Muscle of leg (tissue), 3 donors: ENCODE measurements at regions not wholly inside any gene's neighbourhood (a gene's known extent, or its start where the extent isn't known, plus 50 kb on each side); places are given as distances from the start of the nearest gene placed in this dataset.

Experiments
- DNase-seq: peaks from one replicate; pipeline ENCODE4 v3.0.0; 2013
- H3K27ac ChIP-seq: one replicate; pipeline ENCODE4 v1.5.1; 2013; ENCODE audit warnings: mild to moderate bottlenecking, low read length, control low read depth
- H3K27me3 ChIP-seq: one replicate; pipeline ENCODE4 v1.6.1; 2013; ENCODE audit warnings: low read length; ENCODE audit not compliant: control insufficient read depth, insufficient read depth
- H3K36me3 ChIP-seq: one replicate; pipeline ENCODE4 v1.6.1; 2013; ENCODE audit warnings: low read length; ENCODE audit not compliant: control insufficient read depth, insufficient read depth
- H3K4me1 ChIP-seq: one replicate; pipeline ENCODE4 v1.6.1; 2013; ENCODE audit warnings: low read length; ENCODE audit not compliant: control insufficient read depth, insufficient read depth
- H3K4me3 ChIP-seq: one replicate; pipeline ENCODE4 v1.5.1; 2013; ENCODE audit warnings: low read length, control low read depth
- H3K9me3 ChIP-seq: replicated peaks from 2 replicates; pipeline ENCODE4 v1.6.1; 2013; ENCODE audit warnings: low read depth, low read length; ENCODE audit not compliant: control insufficient read depth
- WGBS: methylation state at CpG from one replicate; pipeline ENCODE4 v1.1.5; 2013; ENCODE audit warnings: missing lambda C conversion rate; ENCODE audit not compliant: insufficient coverage; 5-methylcytosine and 5-hydroxymethylcytosine counted together

GRCh38 chr16:85263239-85263585 is 150.9 kb upstream of the CIBAR2 start:
- Histone ChIP-seq H3K9me3 (no peaks in the 10 kb centered on the region), H3K4me3 (no peak overlapping the region), H3K36me3 (peaks cover 2% of the 10 kb centered on the region), H3K27me3 (peaks cover 2% of the 10 kb centered on the region), H3K4me1 (peaks cover 32% of the 10 kb centered on the region), H3K27ac (no peak overlapping the region)
- DNase-seq, result no peak
- 68% methylated on average over 5 of the region's 6 CpGs for WGBS

DNA sequence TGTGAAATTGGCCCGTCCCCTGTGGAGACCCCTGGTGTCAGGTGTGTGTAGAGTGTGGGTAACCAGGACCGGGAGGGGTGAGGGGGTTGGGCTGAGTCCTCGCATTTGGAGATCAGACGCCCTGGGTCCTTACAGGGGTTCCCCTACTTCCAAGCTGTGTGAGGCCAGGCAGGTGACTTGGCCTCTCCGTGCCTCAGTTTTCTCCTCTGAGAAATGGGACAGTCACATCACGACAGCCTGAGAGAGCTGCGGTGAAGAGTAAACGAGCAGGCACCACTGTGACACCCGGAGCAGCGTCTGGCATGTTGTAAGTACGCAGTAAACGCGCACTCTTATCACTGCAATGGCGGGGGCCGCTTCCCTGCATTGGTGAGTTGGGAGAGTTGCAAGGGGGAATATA is 152.5 kb upstream of the CIBAR2 start:
- DNase-seq, result no peak
- Histone ChIP-seq H3K4me3 (no peak overlapping the region), H3K9me3 (no peaks in the 10 kb centered on the region), H3K36me3 (peaks cover 6% of the 10 kb centered on the region), H3K27ac (no peak overlapping the region), H3K27me3 (no peaks in the 10 kb centered on the region), H3K4me1 (peaks cover 18% of the 10 kb centered on the region)
- 81% methylated on average over 13 of the region's 15 CpGs for WGBS

DNA sequence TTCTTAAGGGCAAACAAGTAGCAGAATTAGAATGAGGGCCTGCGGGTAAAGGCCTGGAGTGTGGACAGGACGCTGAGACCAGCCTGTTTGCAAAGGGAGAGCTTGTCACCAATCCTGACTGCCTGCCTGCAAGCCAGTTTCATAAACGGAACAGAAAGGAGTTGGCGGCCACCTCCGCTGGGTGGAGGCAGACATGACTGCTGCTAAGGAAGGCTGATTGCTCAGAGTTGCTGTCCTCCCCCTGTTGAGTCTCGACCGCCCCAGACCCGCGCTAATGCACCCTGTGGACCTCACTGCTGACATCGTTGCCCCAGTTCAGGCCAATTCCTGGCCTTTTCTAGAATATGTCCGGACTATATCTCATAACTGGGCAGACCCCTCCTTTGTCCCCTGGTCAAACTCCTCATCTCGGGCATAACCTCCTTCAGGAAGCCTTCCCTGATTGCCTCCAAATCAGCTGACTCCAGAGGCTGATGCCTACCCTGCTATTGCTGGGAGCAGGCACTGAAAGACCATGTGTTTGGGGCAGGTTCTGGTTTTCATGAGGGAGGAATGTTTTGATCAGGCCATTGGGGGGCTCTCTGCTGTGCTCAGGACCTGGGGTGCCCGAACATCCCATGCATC is 153.0 kb upstream of the CIBAR2 start:
- 81% methylated on average over 13 of the region's 13 CpGs for WGBS
- Histone ChIP-seq H3K27me3 (no peaks in the 10 kb centered on the region), H3K4me1 (peaks cover 18% of the 10 kb centered on the region), H3K36me3 (peaks cover 7% of the 10 kb centered on the region), H3K4me3 (no peak overlapping the region), H3K9me3 (no peaks in the 10 kb centered on the region), H3K27ac (no peak overlapping the region)
- DNase-seq, result no peak

GRCh38 chr16:85265810-85266209 is 153.5 kb upstream of the CIBAR2 start:
- Histone ChIP-seq H3K4me3 (no peak overlapping the region), H3K36me3 (peaks cover 7% of the 10 kb centered on the region), H3K27ac (no peak overlapping the region), H3K9me3 (no peaks in the 10 kb centered on the region), H3K27me3 (no peaks in the 10 kb centered on the region), H3K4me1 (peaks cover 19% of the 10 kb centered on the region)
- no peak for DNase-seq
- WGBS, result 88% methylated on average over 7 of the region's 11 CpGs

DNA sequence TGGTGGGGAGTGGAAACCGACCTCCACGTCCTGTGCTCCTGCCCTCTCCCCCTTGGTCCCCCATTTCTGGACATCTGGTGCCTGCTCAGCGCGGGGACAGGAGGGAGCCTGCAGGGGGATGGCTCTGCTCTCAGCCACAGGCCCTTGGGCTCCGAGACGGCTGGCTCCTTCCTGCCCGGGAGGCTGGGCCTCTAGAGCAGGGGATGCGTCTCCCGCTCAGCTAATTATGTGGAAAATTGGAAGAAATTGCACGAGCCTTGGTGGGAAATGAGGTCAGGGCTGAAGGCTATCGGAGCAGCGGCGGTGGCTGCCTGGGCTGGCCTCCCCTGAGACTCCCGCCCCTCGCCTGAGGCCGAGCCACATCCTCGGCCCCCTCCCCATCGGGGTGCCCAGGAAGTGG is 154.6 kb upstream of the CIBAR2 start:
- DNase-seq, result no peak
- H3K9me3 ChIP-seq, result no peaks in the 10 kb centered on the region
- H3K4me1 ChIP-seq, result peaks cover 15% of the 10 kb centered on the region
- 28% methylated on average over 11 of the region's 18 CpGs for WGBS
- H3K4me3 ChIP-seq, result no peak overlapping the region
- no peak overlapping the region for H3K27ac ChIP-seq
- H3K27me3 ChIP-seq, result no peaks in the 10 kb centered on the region
- H3K36me3 ChIP-seq, result peaks cover 7% of the 10 kb centered on the region

DNA sequence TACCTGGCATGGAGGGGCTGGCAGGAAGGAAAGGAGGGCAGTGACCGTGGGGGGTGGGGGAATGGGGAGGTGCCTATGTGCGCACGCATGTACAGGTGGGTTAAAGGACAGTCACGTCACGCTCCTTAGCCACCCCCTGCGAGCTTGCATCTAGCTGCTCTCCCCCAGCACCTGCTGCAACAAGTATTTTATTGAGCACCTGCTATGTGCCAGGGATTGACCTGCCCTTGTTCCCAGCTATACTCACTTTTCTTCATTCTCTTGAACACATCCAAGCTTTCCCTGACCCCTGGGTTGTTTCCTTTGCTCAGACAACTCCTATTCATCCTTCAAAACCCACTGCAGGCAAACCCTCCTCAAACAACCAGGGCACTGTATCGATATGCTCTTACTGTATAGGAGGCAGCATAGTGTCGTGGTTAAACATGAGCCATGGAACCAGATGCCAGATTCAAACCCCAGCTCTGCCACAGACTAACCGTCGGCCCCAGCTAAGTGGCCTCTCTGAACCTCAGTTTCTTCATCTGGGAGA is 155.2 kb upstream of the CIBAR2 start:
- no peaks in the 10 kb centered on the region for H3K27me3 ChIP-seq
- H3K4me1 ChIP-seq, result peaks cover 15% of the 10 kb centered on the region
- DNase-seq, result no peak
- WGBS, result 90% methylated on average over 5 of the region's 10 CpGs
- H3K27ac ChIP-seq, result no peak overlapping the region
- H3K9me3 ChIP-seq, result no peaks in the 10 kb centered on the region
- peaks cover 7% of the 10 kb centered on the region for H3K36me3 ChIP-seq
- no peak overlapping the region for H3K4me3 ChIP-seq

DNA sequence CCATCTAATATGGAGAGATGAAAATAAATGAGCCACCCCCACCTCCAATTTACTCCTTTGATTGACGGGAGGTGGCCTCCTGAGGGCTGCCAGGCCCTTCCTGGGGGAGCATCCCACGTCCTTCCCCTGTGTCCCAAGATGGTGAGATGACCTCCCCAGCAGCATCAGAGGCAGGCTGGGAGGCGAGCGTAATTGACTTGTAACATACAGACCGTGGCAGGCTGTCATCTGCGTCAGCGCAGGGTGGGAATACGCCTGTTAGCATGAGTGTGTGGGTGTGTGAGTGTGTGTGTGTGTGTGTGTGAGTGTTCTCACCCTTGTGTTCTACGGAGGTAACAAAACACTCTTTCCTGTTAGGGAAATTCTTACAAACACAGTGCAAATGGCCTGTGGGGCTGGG is 156.9 kb upstream of the CIBAR2 start:
- H3K4me3 ChIP-seq, result no peak overlapping the region
- H3K27ac ChIP-seq, result no peak overlapping the region
- no CpG with 5 or more reads among the region's 9 CpGs for WGBS
- H3K9me3 ChIP-seq, result no peaks in the 10 kb centered on the region
- H3K4me1 ChIP-seq, result peaks cover 11% of the 10 kb centered on the region
- no peaks in the 10 kb centered on the region for H3K27me3 ChIP-seq
- peaks cover 7% of the 10 kb centered on the region for H3K36me3 ChIP-seq
- DNase-seq, result no peak

- Histone ChIP-seq H3K4me1 (peaks cover 16% of the 10 kb centered on the region), H3K27ac (no peak overlapping the region), H3K4me3 (no peak overlapping the region), H3K9me3 (no peaks in the 10 kb centered on the region), H3K36me3 (peaks cover 5% of the 10 kb centered on the region), H3K27me3 (no peaks in the 10 kb centered on the region)
- WGBS, result no CpG with 5 or more reads among the region's 13 CpGs
- DNase-seq, result no peak
Measured at GRCh38 chr16:85270374-85270773, 158.1 kb upstream of the CIBAR2 start.

GRCh38 chr16:85271198-85271597 is 158.9 kb upstream of the CIBAR2 start:
- H3K27ac ChIP-seq, result no peak overlapping the region
- 87% methylated on average over 3 of the region's 7 CpGs for WGBS
- H3K4me1 ChIP-seq, result peaks cover 23% of the 10 kb centered on the region
- H3K9me3 ChIP-seq, result no peaks in the 10 kb centered on the region
- H3K4me3 ChIP-seq, result no peak overlapping the region
- DNase-seq, result no peak
- no peaks in the 10 kb centered on the region for H3K27me3 ChIP-seq
- peaks cover 5% of the 10 kb centered on the region for H3K36me3 ChIP-seq

DNA sequence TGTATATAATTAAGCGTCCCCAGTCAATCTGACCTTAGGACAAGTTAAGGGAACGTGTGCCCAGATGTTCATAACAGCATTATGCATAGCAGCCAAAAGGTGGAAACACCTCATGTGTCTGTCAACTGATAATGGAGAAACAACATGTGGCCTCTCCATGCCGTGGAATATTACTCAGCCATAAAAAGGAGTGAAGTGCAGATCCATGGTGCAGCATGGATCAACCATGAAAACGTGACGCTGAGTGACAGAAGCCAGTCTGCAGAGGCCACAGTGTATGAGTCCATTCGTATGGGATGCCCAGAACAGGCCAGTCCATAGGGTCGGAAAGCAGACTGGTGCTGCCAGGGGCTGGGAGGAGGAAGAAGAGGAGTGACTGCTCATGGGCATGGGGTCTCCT is 161.0 kb upstream of the CIBAR2 start:
- DNase-seq, result no peak
- Histone ChIP-seq H3K27ac (no peak overlapping the region), H3K4me1 (peaks cover 38% of the 10 kb centered on the region), H3K9me3 (no peaks in the 10 kb centered on the region), H3K36me3 (peaks cover 5% of the 10 kb centered on the region), H3K27me3 (no peaks in the 10 kb centered on the region), H3K4me3 (no peak overlapping the region)
- 91% methylated on average over 6 of the region's 7 CpGs for WGBS

DNA sequence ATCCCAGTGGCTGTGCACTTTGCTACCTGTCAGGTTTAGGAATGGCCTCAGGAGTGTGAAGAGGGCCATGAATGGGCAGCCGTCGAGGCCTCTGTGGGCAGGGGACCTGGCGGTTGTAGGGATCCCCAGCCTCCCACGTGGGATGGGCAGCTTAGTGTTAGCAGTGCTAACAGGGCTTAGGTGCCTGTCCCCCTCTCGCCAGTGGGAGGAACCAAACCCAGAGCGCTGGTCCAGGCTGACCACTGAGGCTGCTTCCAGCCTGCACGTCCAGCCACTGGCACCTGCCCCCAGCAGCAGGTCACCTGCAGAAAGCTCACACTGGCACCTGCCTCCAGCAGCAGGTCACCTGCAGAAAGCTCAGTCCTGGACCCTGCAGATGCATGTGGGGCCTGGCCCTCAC is 162.2 kb upstream of the CIBAR2 start:
- Histone ChIP-seq H3K4me3 (no peak overlapping the region), H3K9me3 (no peaks in the 10 kb centered on the region), H3K27ac (no peak overlapping the region), H3K36me3 (peaks cover 4% of the 10 kb centered on the region), H3K4me1 (peaks cover 46% of the 10 kb centered on the region), H3K27me3 (no peaks in the 10 kb centered on the region)
- DNase-seq, result no peak
- WGBS, result 81% methylated on average over 7 of the region's 7 CpGs
